ENCODE measurements at regions not wholly inside any gene's neighbourhood (a gene's known extent, or its start where the extent isn't known, plus 50 kb on each side); places are given as distances from the start of the nearest gene placed in this dataset.

- TF ChIP-seq POLR2A (IDR thresholded peaks at IDR 0.05; ENCODE audit: low read length) (no peak), GATA1 (IDR thresholded peaks at IDR 0.05; ENCODE audit: low read depth, low read length) (no peak)
Measured at GRCh38 chr4:164536814-164537213, 217.1 kb upstream of the SMIM31 start.

Data from erythroblast (primary cell).